ENCODE measurements at regions not wholly inside any gene's neighbourhood (a gene's known extent, or its start where the extent isn't known, plus 50 kb on each side); places are given as distances from the start of the nearest gene placed in this dataset.
A peak's percentile ranks its signal among the peaks of the same experiment; 100 is the strongest.
"Not testable (repeated sequence)": the region's sequence is repeated elsewhere in the genome, so short reads cannot be mapped to it uniquely, and the experiment has no call there.

GRCh38 chr17:31678431-31678830, 180.6 kb downstream of the COPRS start:
- no peak for DNase-seq (ENCODE audit: low read depth in 2 of 2)

- no peak for DNase-seq (ENCODE audit: low read depth in 2 of 2)
Measured at GRCh38 chr17:31677681-31678080, 181.4 kb downstream of the COPRS start.

GRCh38 chr17:31677036-31677435, 182.0 kb downstream of the COPRS start:
- no peak for DNase-seq (ENCODE audit: low read depth in 2 of 2)

- not testable (repeated sequence) for DNase-seq (ENCODE audit: low read depth in 2 of 2)
Measured at GRCh38 chr17:31675392-31675791, 183.7 kb downstream of the COPRS start.

GRCh38 chr17:31674717-31675349, 184.2 kb downstream of the COPRS start:
- no peak for DNase-seq (ENCODE audit: low read depth in 2 of 2)

- DNase-seq (ENCODE audit: low read depth in 2 of 2), result no peak
Measured at GRCh38 chr17:31674305-31674704, 184.7 kb downstream of the COPRS start.

GRCh38 chr17:31673076-31673475, 186.0 kb downstream of the COPRS start:
- DNase-seq (ENCODE audit: low read depth in 2 of 2), result no peak

GRCh38 chr17:31672161-31672819, 186.8 kb downstream of the COPRS start:
- DNase-seq (ENCODE audit: low read depth in 2 of 2), result no peak

GRCh38 chr17:31663576-31663975, 195.5 kb downstream of the COPRS start:
- no peak for DNase-seq (ENCODE audit: low read depth in 2 of 2)

GRCh38 chr17:31660684-31661083, 198.4 kb downstream of the COPRS start:
- no peak for DNase-seq (ENCODE audit: low read depth in 2 of 2)

GRCh38 chr17:31657876-31658275, 201.2 kb downstream of the COPRS start:
- DNase-seq (ENCODE audit: low read depth in 2 of 2), result no peak

- peak in 1 of 2 donors; percentile 14 for DNase-seq (ENCODE audit: low read depth in 2 of 2)
Measured at GRCh38 chr17:31654936-31655335, 204.1 kb downstream of the COPRS start.

GRCh38 chr17:31653691-31654090, 205.4 kb downstream of the COPRS start:
- no peak for DNase-seq (ENCODE audit: low read depth in 2 of 2)

- DNase-seq (ENCODE audit: low read depth in 2 of 2), result no peak
Measured at GRCh38 chr17:31650756-31651520, 208.1 kb downstream of the COPRS start.

- DNase-seq (ENCODE audit: low read depth in 2 of 2), result no peak
Measured at GRCh38 chr17:31649302-31649701, 209.7 kb downstream of the COPRS start.

- no peak for DNase-seq (ENCODE audit: low read depth in 2 of 2)
Measured at GRCh38 chr17:31647661-31648060, 211.4 kb downstream of the COPRS start.

GRCh38 chr17:31646642-31647041, 212.4 kb downstream of the COPRS start:
- no peak for DNase-seq (ENCODE audit: low read depth in 2 of 2)

GRCh38 chr17:31645351-31645750, 213.7 kb downstream of the COPRS start:
- DNase-seq (ENCODE audit: low read depth in 2 of 2), result no peak

- no peak for DNase-seq (ENCODE audit: low read depth in 2 of 2)
Measured at GRCh38 chr17:31631766-31632165, 227.3 kb downstream of the COPRS start.

GRCh38 chr17:31630866-31631265, 228.2 kb downstream of the COPRS start:
- not testable (repeated sequence) for DNase-seq (ENCODE audit: low read depth in 2 of 2)

GRCh38 chr17:31629696-31630470, 229.2 kb downstream of the COPRS start:
- DNase-seq (ENCODE audit: low read depth in 2 of 2), result no peak

- DNase-seq (ENCODE audit: low read depth in 2 of 2), result no peak
Measured at GRCh38 chr17:31627960-31628359, 231.1 kb downstream of the COPRS start.
